GM19468 (cell line): ENCODE measurements at regions not wholly inside any gene's neighbourhood (a gene's known extent, or its start where the extent isn't known, plus 50 kb on each side); places are given as distances from the start of the nearest gene placed in this dataset.

ENCODE experiments used
- ATAC-seq: cut with Tn5 transposase; IDR thresholded peaks from one replicate; pipeline ENCODE4 v1.9.1; 2021; ENCODE audit warnings: mild to moderate bottlenecking, moderate library complexity, moderate number of reproducible peaks; ENCODE audit not compliant: unreplicated experiment; ENCODE audit errors: extremely low read depth

DNA sequence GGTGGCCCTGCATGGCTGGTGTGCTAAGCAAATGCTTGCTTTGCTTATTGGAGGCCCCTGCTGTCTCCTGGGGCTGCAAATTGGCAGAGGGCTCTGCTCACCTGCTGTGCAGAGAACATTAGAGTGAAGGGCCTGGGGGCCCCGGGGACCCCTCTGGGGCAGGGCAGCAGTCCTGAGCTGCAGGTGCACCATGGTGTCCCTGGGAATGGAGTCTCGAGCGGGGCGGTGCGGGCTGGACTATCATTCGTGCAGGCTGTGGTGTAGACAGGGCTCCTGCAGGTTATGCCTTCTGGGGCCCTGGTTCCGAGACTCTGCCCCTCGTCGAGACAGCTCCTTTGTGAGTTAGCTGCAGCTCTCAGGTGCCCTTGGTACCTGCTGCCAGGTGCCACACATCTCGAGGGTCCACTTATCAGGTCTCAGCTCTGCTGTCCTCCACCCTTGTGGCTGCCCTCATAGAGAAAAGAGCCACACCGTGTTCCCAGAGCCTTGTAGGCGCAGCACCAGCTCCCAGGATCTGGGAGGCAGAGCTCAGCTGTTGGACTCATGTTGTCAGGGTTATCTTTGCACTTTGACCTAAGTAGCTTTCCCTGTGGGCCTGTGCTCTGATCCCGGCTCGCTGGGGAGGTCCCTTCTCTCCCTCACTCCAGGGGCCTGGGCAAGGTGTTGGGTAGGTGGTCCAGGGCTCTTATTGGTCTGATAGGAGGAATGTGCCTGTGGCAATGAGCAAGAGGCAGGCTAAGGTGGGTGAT lies 58.0 kb upstream of the ZNF536 start:
- ATAC-seq: no peak

DNA sequence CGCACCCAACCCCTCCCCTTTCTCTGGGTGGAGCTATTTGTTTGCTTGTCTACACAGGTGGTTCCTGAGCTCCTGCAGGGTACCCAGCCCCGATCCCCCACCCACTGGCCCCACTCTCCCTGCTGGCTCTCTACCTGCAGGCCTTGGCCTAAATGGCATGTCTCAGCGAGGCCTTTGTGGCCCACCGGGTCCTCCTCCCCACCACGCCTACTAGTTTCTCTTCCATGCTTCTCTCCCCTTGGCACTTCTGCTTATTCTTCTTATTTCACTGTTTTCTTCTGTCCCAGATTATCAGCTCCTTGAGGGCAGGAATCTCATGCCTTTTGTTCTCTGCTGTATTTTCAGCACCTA lies 57.4 kb upstream of the ZNF536 start:
- no peak for ATAC-seq

DNA sequence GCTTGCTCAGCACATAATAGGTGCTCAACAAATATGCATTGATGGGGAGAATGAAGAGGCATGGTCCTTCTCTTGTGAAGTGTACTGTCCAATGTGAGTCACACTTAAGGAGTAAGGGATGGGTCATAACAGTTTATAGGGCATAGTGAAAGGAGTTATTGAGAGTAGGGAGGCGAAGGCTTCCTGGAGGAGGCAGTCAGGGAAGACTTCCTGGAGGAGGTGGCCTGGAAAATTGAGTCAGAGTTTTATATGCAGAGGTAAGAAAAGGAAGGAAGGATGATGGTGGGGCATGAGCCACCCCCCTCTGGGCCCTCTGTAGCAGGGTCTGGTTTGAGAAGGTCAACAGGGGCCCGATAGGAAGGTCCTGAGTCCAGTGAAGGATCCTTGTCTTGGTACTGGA lies 57.0 kb upstream of the ZNF536 start:
- ATAC-seq: no peak

DNA sequence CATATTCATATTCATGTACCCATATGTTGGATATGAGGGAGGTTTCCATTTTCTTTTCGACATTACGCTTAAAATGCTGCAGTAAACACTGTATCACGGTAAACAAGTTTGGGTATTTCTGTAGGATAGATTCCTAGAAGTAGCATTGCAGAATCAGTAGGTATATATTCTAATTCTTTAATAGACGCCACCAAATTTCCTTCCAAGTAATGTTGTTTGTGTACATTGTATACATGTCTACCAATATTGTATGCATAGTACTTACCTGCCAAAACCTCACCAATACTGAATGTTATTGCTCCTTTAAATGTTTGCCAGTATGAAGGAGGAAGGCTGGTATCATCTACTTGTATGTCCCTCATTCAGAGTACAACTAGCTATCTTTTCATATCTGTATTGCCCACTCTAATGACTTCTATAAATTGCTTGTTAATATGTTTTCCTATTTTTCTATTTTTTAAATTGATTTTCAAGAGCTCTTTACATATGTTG lies 56.1 kb upstream of the ZNF536 start:
- ATAC-seq: no peak

DNA sequence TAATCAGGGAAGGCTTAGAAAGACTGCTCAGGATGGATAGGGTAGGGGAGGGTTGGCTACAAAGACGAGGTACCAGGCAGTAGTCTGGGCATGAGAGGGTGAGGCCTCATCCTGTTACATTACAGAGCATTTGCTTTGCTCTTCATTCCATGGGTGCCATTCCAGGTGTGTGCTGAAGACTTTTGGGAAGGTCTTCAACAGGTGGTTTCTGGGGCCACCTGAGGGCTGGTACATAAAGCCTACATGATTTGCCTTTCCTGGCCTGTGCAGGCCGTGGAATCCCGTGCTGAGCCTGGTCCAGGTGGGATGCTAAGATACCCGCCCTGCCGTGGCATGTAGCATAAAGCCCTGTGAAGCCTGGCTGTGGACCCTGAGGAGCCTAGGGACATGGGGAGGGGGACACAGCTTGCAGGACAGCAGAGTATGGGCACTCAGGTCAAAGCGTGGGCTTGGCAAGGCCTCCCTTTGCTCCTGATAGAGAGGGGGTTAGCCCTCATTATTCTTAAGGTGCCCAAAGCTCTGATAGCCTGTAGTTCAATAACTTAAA lies 55.6 kb upstream of the ZNF536 start:
- no peak for ATAC-seq

DNA sequence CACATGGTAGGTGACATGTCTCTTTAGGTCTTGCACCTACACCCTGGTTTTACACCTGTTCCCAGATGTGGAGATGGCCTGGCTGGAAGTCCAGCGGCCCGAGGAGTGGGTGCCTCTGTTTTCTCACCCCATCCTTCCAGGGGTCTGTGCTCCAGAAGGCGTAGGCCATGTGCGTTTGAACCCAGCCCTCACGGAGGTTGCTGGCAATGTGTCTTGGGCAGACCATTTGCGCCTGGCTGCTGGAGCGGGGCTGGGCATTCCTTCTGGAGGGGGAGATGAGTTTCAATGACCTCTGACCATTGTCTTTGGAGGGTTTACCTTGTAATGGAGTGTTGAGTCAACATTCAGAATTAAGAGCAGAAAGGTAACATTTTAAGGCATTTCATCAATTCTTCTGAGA lies 54.8 kb upstream of the ZNF536 start:
- no peak for ATAC-seq

DNA sequence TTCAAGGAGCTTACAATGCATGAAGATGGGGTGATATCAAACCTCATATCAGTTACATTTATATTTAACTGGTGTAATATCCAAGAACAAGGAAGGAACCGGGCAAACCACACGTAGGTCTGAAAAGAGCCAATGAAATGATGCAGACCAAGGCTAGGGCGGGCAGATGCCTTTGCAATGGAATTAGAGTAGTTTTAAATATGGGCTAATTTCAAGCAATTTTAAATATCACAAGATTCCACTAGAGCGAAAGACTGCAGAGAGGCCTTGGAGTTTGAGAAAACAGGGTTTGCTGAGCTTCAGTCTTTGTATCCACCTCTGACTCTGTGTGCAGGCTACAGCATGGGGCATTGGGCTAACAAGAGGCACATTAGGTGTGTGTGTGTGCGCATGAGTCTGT lies 53.9 kb upstream of the ZNF536 start:
- ATAC-seq: no peak

DNA sequence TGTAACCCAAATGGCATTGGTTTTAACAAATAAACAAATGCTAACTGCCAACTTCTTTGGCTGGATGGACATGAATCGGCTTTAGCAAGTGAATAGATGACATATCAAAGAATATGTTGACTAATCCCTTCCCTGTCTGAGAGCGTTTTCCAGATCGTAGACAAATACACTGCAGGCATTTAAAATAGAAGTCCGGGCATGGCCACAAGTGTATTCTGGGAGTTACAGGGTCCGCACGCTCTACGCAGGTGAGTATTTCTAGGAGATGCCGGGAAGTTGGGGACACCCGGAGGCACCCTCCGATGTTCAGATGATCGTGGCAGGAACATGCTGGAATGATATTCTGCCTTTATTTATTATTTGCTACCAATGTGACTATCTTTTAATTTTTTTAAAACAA lies 53.2 kb upstream of the ZNF536 start:
- ATAC-seq: no peak

DNA sequence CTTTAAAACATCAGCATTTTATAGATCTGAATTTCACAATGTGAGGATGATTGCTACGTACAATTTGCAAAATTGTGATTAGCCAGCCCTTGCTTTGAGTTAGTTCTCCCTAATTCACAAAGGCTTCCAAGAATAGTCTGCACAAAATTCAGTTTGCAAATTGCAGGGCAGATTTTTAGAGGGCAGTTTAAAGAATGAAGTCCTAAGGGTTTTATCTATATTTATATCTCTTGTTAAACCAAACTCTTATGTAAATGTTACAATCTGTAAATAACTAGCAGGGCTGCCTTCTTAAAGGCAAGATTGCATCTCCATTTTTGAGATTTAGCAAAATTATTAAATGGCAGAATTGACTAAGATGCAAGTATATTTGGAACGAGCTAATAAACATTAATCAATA lies 52.8 kb upstream of the ZNF536 start:
- ATAC-seq: no peak

DNA sequence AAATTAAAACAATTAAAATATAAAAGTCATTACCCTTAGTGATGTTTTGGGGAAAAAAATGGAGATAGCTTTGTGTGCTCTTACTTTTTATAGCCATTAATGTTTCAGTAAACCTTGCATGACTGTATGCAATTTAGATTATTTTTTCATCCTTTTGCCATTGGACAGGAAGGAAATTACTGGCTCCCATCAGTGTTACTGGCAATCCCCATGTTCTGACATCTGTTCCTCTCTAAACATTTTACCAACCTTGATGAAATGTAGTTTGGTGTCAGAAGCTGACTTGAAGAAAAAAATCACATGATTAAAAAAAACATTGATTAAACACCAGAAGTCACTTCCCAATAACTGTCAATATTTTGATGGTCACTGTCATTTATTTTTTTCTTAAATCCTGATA lies 52.3 kb upstream of the ZNF536 start:
- ATAC-seq: no peak

DNA sequence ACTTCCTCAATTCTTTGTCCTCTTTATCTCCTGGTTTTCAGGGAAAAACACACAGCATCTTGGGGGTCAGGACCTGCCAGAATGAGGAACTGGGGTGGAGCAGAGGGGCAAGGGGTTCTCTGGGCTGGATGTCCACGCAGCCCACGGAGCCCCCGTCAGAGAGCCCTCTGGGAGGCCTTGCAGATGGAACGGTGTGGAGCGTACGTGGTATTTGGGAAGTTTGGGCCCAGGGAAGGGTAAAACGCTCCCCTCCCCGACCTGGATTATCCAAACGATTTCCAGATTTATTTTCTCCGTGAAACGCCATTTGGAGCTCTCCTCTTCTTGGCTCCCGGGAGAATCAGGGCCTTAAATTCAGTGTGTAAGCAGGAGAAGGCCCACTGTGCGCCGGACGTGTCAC lies 51.7 kb upstream of the ZNF536 start:
- ATAC-seq: no peak

DNA sequence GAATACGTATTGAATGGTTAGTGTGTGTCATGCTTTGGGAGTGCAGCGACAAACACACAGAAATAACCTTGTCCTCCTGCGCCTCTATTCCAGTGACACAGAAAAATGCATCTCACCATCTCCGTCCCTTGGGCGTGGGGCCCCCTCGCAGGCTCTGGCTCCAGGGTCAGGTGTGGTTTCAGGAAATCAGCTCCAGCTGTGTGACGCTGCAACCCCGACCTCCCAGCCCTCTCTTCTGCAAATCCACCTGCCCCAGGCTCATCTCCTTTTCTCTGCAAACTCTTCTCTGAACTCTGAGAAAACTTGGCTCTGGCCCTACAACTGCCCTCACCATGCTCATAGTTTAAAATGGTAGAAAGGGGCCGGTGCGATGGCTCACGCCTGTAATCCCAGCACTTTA lies 51.3 kb upstream of the ZNF536 start:
- no peak for ATAC-seq
